Keratinocyte (primary cell): ENCODE measurements at regions not wholly inside any gene's neighbourhood (a gene's known extent, or its start where the extent isn't known, plus 50 kb on each side); places are given as distances from the start of the nearest gene placed in this dataset.

ENCODE experiments used
- DNase-seq: peaks from one replicate; pipeline ENCODE4 v3.0.0-alpha.2; 2011; ENCODE audit warnings: low read depth, missing footprints, low spot score
- FAIRE-seq: peaks from 2 replicates; lab custom pipeline; 2011; peaks lifted over from hg19 to GRCh38; lab: Jason Lieb, UNC
- H2AFZ ChIP-seq: 2 replicates; pipeline ENCODE4 v1.6.0; 2012; ENCODE audit warnings: low read length, control low read depth, inconsistent platforms; ENCODE audit not compliant: control insufficient read depth
- H3K27ac ChIP-seq: 2 replicates; pipeline ENCODE4 v1.5.1; 2011; ENCODE audit warnings: low read length; ENCODE audit not compliant: control insufficient read depth, insufficient read depth
- H3K27me3 ChIP-seq: 3 replicates; pipeline ENCODE4 v1.6.0; 2011; ENCODE audit warnings: low read length; ENCODE audit not compliant: control insufficient read depth, insufficient read depth; ENCODE audit errors: extremely low read depth
- H3K36me3 ChIP-seq, 2 experiments: 2 replicates in 1 of 2; 3 replicates in 1 of 2; pipeline ENCODE4 v1.5.1; 2011; ENCODE audit warnings: low read length in 2 of 2, mild to moderate bottlenecking in 1 of 2; ENCODE audit not compliant: control insufficient read depth in 2 of 2, insufficient read depth in 2 of 2; ENCODE audit errors: extremely low read depth in 1 of 2
- H3K4me1 ChIP-seq: 3 replicates; pipeline ENCODE4 v1.5.1; 2011; ENCODE audit warnings: low read length; ENCODE audit not compliant: control insufficient read depth, insufficient read depth; ENCODE audit errors: extremely low read depth
- H3K4me2 ChIP-seq: 3 replicates; pipeline ENCODE4 v1.6.0; 2011; ENCODE audit warnings: low read depth, low read length; ENCODE audit not compliant: control insufficient read depth, insufficient read depth; ENCODE audit errors: extremely low read depth
- H3K4me3 ChIP-seq, 3 experiments: fragments of 200-600 bp in 1 of 3; sonication (generic) in 1 of 3; 2 replicates in 2 of 3; 3 replicates in 1 of 3; pipeline ENCODE4 v1.5.1; 2011 to 2016; ENCODE audit warnings: low read length in 3 of 3, mild to moderate bottlenecking in 3 of 3, control low read depth in 2 of 3, inconsistent platforms in 1 of 3, low read depth in 1 of 3, mixed read lengths in 1 of 3, mixed run types in 1 of 3, moderate library complexity in 1 of 3; ENCODE audit not compliant: control insufficient read depth in 2 of 3, insufficient read depth in 2 of 3; ENCODE audit errors: extremely low read depth in 1 of 3
- H3K79me2 ChIP-seq: 2 replicates; pipeline ENCODE4 v1.6.0; 2012; ENCODE audit warnings: low read length; ENCODE audit not compliant: control insufficient read depth, insufficient read depth
- H3K9ac ChIP-seq: 3 replicates; pipeline ENCODE4 v1.6.0; 2011; ENCODE audit warnings: low read length; ENCODE audit not compliant: control insufficient read depth, insufficient read depth; ENCODE audit errors: extremely low read depth
- H3K9me1 ChIP-seq: 3 replicates; pipeline ENCODE4 v1.6.0; 2011; ENCODE audit warnings: low read length; ENCODE audit not compliant: control insufficient read depth, insufficient read depth; ENCODE audit errors: extremely low read depth
- H3K9me3 ChIP-seq: 2 replicates; pipeline ENCODE4 v1.5.1; 2012; ENCODE audit warnings: low read depth, low read length; ENCODE audit not compliant: control insufficient read depth
- H4K20me1 ChIP-seq: 3 replicates; pipeline ENCODE4 v1.6.0; 2011; ENCODE audit warnings: low read length; ENCODE audit not compliant: control insufficient read depth, insufficient read depth; ENCODE audit errors: extremely low read depth
- EZH2 ChIP-seq: IDR thresholded peaks from one replicate; pipeline ENCODE4 v1.6.1; 2012; ENCODE audit warnings: inconsistent platforms, mild to moderate bottlenecking, low read length, moderate library complexity
- dilution Hi-C: fragments of 300-500 bp; cut with MboI; formaldehyde crosslinking; loops from one replicate; pipeline ENCODE4 v1.7.0; 2020; ENCODE audit warnings: low sequenced_read_pairs; ENCODE audit not compliant: extremely low pct_ligation_motif_present
- TF ChIP-seq, protein P1 (sequence below), 3 experiments: IDR thresholded peaks in 1 of 3; conservative IDR thresholded peaks in 1 of 3; optimal IDR thresholded peaks in 1 of 3; 2 replicates in 2 of 3; 3 replicates in 1 of 3; pipeline versions ENCODE3 to v1.5.1; 2011; ENCODE audit warnings: low read length in 3 of 3, mild to moderate bottlenecking in 3 of 3, moderate library complexity in 2 of 3, control low read depth in 1 of 3, inconsistent platforms in 1 of 3; ENCODE audit not compliant: insufficient read depth in 2 of 3; ENCODE audit errors: extremely low read depth in 1 of 3

- TF ChIP-seq EZH2, result no peak
- TF ChIP-seq, protein P1, sequence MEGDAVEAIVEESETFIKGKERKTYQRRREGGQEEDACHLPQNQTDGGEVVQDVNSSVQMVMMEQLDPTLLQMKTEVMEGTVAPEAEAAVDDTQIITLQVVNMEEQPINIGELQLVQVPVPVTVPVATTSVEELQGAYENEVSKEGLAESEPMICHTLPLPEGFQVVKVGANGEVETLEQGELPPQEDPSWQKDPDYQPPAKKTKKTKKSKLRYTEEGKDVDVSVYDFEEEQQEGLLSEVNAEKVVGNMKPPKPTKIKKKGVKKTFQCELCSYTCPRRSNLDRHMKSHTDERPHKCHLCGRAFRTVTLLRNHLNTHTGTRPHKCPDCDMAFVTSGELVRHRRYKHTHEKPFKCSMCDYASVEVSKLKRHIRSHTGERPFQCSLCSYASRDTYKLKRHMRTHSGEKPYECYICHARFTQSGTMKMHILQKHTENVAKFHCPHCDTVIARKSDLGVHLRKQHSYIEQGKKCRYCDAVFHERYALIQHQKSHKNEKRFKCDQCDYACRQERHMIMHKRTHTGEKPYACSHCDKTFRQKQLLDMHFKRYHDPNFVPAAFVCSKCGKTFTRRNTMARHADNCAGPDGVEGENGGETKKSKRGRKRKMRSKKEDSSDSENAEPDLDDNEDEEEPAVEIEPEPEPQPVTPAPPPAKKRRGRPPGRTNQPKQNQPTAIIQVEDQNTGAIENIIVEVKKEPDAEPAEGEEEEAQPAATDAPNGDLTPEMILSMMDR (optimal IDR thresholded peaks at IDR 0.05 in 1 of 3, IDR thresholded peaks at IDR 0.05 in 1 of 3, conservative IDR thresholded peaks at IDR 0.05 in 1 of 3; ENCODE audit: extremely low read depth in 1 of 3, insufficient read depth in 2 of 3, low read length in 3 of 3), result no peak
- no peak for DNase-seq
- H3K9me1 ChIP-seq, result no peaks in the 10 kb centered on the region
- H3K36me3 ChIP-seq, result no peaks in the 10 kb centered on the region
- no peaks in the 10 kb centered on the region for H4K20me1 ChIP-seq
- FAIRE-seq, result no peak
- dilution Hi-C loops, result no loop called here
- H3K4me3 ChIP-seq, result no peak overlapping the region
- peaks cover 35% of the 10 kb centered on the region for H3K4me1 ChIP-seq
- no peaks in the 10 kb centered on the region for H3K27me3 ChIP-seq
- no peak overlapping the region for H3K27ac ChIP-seq
- H3K9ac ChIP-seq, result no peak overlapping the region
- no peaks in the 10 kb centered on the region for H3K9me3 ChIP-seq
- H3K4me2 ChIP-seq, result no peak overlapping the region
- H3K79me2 ChIP-seq, result no peaks in the 10 kb centered on the region
- H2AFZ ChIP-seq, result no peak overlapping the region
These were observed 188.2 kb upstream of the SGK1 start for GRCh38 chr6:134506162-134506561.

- FAIRE-seq, result peak; percentile 86
- no peak overlapping the region for H3K4me3 ChIP-seq
- H3K4me2 ChIP-seq, result peak overlapping the region; percentile 55
- no peaks in the 10 kb centered on the region for H3K9me3 ChIP-seq
- dilution Hi-C loops, result no loop called here
- no peaks in the 10 kb centered on the region for H3K36me3 ChIP-seq
- no peaks in the 10 kb centered on the region for H3K79me2 ChIP-seq
- no peak for TF ChIP-seq EZH2
- TF ChIP-seq, protein P1 (optimal IDR thresholded peaks at IDR 0.05 in 1 of 3, IDR thresholded peaks at IDR 0.05 in 1 of 3, conservative IDR thresholded peaks at IDR 0.05 in 1 of 3; ENCODE audit: extremely low read depth in 1 of 3, insufficient read depth in 2 of 3, low read length in 3 of 3), result no peak
- no peak for DNase-seq
- peak overlapping the region; percentile 87 for H3K27ac ChIP-seq
- H3K9ac ChIP-seq, result peak overlapping the region; percentile 46
- no peaks in the 10 kb centered on the region for H3K27me3 ChIP-seq
- H2AFZ ChIP-seq, result peak overlapping the region; percentile 83
- no peaks in the 10 kb centered on the region for H3K9me1 ChIP-seq
- no peaks in the 10 kb centered on the region for H4K20me1 ChIP-seq
- H3K4me1 ChIP-seq, result peaks cover 25% of the 10 kb centered on the region
These were observed 185.8 kb upstream of the SGK1 start for GRCh38 chr6:134503585-134504281.
